Fibroblast of lung (primary cell): ENCODE measurements at regions not wholly inside any gene's neighbourhood (a gene's known extent, or its start where the extent isn't known, plus 50 kb on each side); places are given as distances from the start of the nearest gene placed in this dataset.

Experiments used
- CTCF ChIP-seq, 2 donors: IDR thresholded peaks in 1 of 2; conservative IDR thresholded peaks in 1 of 2; 1 replicate in 1 of 2; 2 replicates in 1 of 2; pipeline ENCODE4 v1.5.1; 2011 to 2012; ENCODE audit warnings: low read length in 2 of 2, control low read depth in 1 of 2, inconsistent platforms in 1 of 2, low read depth in 1 of 2, mild to moderate bottlenecking in 1 of 2
- EZH2 ChIP-seq: IDR thresholded peaks from 2 replicates; pipeline ENCODE4 v1.5.1; 2012; ENCODE audit warnings: low read length, control low read depth, mild to moderate bottlenecking; ENCODE audit errors: missing control alignments

- no peak for TF ChIP-seq CTCF (conservative IDR thresholded peaks at IDR 0.05 in 1 of 2, IDR thresholded peaks at IDR 0.05 in 1 of 2; ENCODE audit: low read depth in 1 of 2, low read length in 2 of 2)
- no peak for TF ChIP-seq EZH2
Observed at GRCh38 chr12:29012673-29013072, 136.4 kb upstream of the FAR2 start.
